ENCODE measurements at regions not wholly inside any gene's neighbourhood (a gene's known extent, or its start where the extent isn't known, plus 50 kb on each side); places are given as distances from the start of the nearest gene placed in this dataset.

DNA sequence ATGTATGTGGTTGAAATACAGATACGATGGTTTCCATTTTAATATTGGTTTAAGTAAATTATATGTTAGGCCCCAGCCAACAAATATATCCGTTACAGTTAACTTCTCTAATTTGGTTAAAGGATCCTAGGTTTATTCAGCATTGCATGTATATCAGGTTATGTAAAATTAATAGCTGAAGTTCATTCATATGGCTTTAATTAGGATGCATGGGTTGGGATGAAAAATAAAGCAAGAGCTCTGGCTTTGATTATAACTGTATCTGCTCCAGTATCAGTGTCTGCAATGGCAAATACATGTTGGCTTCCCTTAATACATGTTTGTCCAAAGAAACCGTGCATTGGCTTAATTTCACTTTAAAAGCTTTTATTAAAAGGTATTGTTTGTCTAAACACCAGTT is 435.7 kb upstream of the SETBP1 start:
- 100% methylated on average over 2 of the region's 3 CpGs for WGBS
- Histone ChIP-seq H3K36me3 (ENCODE audit: insufficient read depth, low read length) (no peaks in the 10 kb centered on the region), H3K4me3 (ENCODE audit: low read length) (no peak overlapping the region), H3K27ac (ENCODE audit: low read depth, low read length) (no peak overlapping the region), H3K9me3 (ENCODE audit: insufficient read depth, low read depth, low read length) (no peaks in the 10 kb centered on the region), H3K27me3 (ENCODE audit: insufficient read depth, low read length) (no peaks in the 10 kb centered on the region), H3K4me1 (ENCODE audit: insufficient read depth, low read length) (peaks cover 5% of the 10 kb centered on the region; the same call in 1 of the 2 replicates), H3K9ac (ENCODE audit: low read depth, low read length) (no peak overlapping the region)

DNA sequence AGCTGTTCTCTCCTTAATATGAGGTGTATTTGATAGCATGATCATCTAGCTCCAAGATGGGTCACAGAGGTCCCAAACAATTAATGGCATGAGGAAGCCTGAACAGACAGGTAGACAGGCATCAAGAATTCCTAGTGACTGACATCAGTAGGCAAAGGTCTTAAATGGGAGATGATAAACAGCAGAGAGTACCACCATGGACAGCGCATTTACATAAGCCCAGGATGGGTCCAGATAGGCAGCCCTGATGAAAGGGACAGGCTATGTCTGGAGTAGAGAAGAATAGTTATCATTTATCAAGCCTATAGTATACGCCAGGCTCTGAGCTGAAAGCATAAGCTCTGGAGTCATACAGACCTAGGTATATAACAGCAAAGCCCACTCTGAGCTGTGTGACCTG is 434.7 kb upstream of the SETBP1 start:
- Histone ChIP-seq H3K27me3 (ENCODE audit: insufficient read depth, low read length) (no peaks in the 10 kb centered on the region), H3K36me3 (ENCODE audit: insufficient read depth, low read length) (no peaks in the 10 kb centered on the region), H3K4me3 (ENCODE audit: low read length) (no peak overlapping the region), H3K27ac (ENCODE audit: low read depth, low read length) (no peak overlapping the region), H3K9me3 (ENCODE audit: insufficient read depth, low read depth, low read length) (no peaks in the 10 kb centered on the region), H3K9ac (ENCODE audit: low read depth, low read length) (no peak overlapping the region), H3K4me1 (ENCODE audit: insufficient read depth, low read length) (peaks cover 5% of the 10 kb centered on the region; the same call in 1 of the 2 replicates)
- WGBS, result 89% methylated on average over 2 of the region's 2 CpGs

DNA sequence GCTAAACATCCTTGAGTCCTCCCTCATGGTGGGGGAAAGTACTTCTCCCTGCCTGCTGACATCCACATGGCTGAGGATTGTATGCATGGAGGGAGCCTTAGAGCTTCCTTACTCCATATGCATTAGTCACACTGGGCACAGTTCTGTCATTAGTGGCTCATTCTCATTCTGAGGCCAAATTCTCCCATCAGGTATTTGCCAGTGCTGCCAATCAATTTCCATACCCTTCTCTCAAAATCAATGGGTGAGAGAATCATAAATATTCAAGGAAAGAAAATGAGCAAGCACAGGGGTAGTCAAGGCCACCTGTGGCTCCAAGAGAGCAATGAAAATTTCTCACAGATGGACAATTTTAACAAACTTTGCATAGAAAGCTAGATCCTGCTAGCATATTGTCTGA is 422.6 kb upstream of the SETBP1 start:
- Histone ChIP-seq H3K9me3 (ENCODE audit: insufficient read depth, low read depth, low read length) (peaks cover 19% of the 10 kb centered on the region), H3K4me1 (ENCODE audit: insufficient read depth, low read length) (no peaks in the 10 kb centered on the region), H3K27me3 (ENCODE audit: insufficient read depth, low read length) (no peaks in the 10 kb centered on the region)

DNA sequence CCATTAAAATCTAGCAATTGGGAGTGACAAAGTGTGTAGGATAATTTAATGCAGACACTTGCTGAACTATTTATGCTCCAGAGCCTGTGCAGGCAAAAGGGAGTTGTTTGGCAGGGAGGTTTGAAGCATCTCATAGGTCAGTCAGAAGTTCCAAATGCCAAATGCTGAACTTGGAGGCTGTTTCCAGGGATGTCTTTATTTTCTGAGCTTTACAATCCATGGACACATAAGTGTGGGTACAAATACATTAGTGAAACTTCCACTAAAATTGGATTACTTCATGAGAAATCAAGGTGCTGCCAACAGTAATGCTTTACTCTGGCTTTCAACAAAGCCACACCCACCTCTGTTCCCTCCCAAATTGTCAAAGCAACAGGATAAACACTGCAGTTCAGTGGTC is 422.1 kb upstream of the SETBP1 start:
- Histone ChIP-seq H3K9ac (ENCODE audit: low read depth, low read length) (no peak overlapping the region), H3K9me3 (ENCODE audit: insufficient read depth, low read depth, low read length) (peaks cover 24% of the 10 kb centered on the region), H3K36me3 (ENCODE audit: insufficient read depth, low read length) (no peaks in the 10 kb centered on the region), H3K4me3 (ENCODE audit: low read length) (no peak overlapping the region), H3K27me3 (ENCODE audit: insufficient read depth, low read length) (no peaks in the 10 kb centered on the region), H3K27ac (ENCODE audit: low read depth, low read length) (no peak overlapping the region), H3K4me1 (ENCODE audit: insufficient read depth, low read length) (no peaks in the 10 kb centered on the region)

More for the DNA sequence above, 422.6 kb upstream of the SETBP1 start:
- no peak overlapping the region for H3K4me3 ChIP-seq (ENCODE audit: low read length)
- no peaks in the 10 kb centered on the region for H3K36me3 ChIP-seq (ENCODE audit: insufficient read depth, low read length)
- no peak overlapping the region for H3K9ac ChIP-seq (ENCODE audit: low read depth, low read length)
- H3K27ac ChIP-seq (ENCODE audit: low read depth, low read length), result no peak overlapping the region

DNA sequence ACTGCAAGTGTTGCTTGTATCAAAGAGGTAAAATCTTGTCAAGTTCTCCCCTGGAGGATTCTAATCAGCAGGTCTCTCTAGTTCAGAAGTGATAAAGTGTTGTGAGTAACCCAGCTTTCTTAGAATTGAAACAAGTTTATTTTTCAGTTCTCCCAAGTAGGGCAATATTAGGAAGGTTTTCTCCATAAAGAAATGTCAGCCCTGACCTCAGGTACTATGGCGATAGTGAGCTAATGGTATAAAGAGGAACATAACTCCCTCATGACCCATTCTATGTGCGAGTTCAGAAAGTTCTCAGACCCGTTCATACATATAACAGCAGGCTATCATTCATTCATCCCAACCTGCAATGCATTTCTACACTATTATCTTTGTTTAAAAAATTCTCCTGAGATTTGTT is 421.1 kb upstream of the SETBP1 start:
- H3K9ac ChIP-seq (ENCODE audit: low read depth, low read length), result no peak overlapping the region
- no peaks in the 10 kb centered on the region for H3K27me3 ChIP-seq (ENCODE audit: insufficient read depth, low read length)
- H3K36me3 ChIP-seq (ENCODE audit: insufficient read depth, low read length), result no peaks in the 10 kb centered on the region
- H3K4me1 ChIP-seq (ENCODE audit: insufficient read depth, low read length), result no peaks in the 10 kb centered on the region
- H3K9me3 ChIP-seq (ENCODE audit: insufficient read depth, low read depth, low read length), result peaks cover 26% of the 10 kb centered on the region
- no peak overlapping the region for H3K4me3 ChIP-seq (ENCODE audit: low read length)
- WGBS, result 97% methylated on average over 3 of the region's 3 CpGs
- H3K27ac ChIP-seq (ENCODE audit: low read depth, low read length), result no peak overlapping the region

DNA sequence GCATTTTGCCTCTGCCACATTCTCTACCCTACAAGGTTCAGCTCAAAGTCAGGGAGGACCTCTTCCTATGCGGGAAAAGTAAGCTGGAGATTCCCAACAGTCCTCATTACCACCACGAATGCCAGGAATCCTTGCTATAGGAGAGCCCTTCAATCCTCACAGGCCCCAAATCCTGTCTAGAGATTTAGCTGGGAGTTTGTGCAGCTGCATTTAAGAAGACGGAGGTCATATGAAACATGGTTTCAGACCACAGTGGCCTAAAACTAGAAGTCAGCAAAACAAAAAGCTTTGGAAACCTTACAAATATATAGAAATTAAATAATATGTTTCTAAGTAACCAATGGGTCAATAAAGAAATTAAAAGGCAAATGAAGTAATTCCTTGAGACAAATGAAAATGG is 415.3 kb upstream of the SETBP1 start:
- H3K36me3 ChIP-seq (ENCODE audit: insufficient read depth, low read length), result no peaks in the 10 kb centered on the region
- no peaks in the 10 kb centered on the region for H3K27me3 ChIP-seq (ENCODE audit: insufficient read depth, low read length)
- 97% methylated on average over 3 of the region's 3 CpGs for WGBS
- no peak overlapping the region for H3K9ac ChIP-seq (ENCODE audit: low read depth, low read length)
- H3K9me3 ChIP-seq (ENCODE audit: insufficient read depth, low read depth, low read length), result peaks cover 26% of the 10 kb centered on the region
- H3K4me3 ChIP-seq (ENCODE audit: low read length), result no peak overlapping the region
- H3K27ac ChIP-seq (ENCODE audit: low read depth, low read length), result no peak overlapping the region
- no peaks in the 10 kb centered on the region for H3K4me1 ChIP-seq (ENCODE audit: insufficient read depth, low read length)

DNA sequence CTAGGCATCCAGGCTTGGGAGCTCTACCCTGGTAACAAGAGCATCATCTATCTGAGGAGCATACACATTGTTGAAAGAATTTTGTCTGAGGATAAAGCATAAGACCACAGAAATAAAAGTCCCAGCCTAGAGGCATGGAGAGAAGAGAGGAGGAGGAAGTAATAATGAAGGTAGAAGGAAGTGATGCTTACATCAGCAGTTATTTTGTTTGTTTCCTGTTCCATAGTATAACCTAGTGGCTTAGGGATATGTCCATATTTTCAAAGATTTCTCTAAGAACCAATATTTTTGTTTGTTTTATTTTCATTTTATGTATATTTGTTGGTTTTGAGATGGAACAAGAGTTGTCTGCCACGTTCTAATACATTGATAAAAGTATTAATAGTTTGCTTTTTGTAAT is 407.4 kb upstream of the SETBP1 start:
- Histone ChIP-seq H3K4me3 (ENCODE audit: low read length) (no peak overlapping the region), H3K4me1 (ENCODE audit: insufficient read depth, low read length) (no peaks in the 10 kb centered on the region), H3K36me3 (ENCODE audit: insufficient read depth, low read length) (no peaks in the 10 kb centered on the region), H3K27me3 (ENCODE audit: insufficient read depth, low read length) (no peaks in the 10 kb centered on the region), H3K9ac (ENCODE audit: low read depth, low read length) (no peak overlapping the region), H3K27ac (ENCODE audit: low read depth, low read length) (no peak overlapping the region), H3K9me3 (ENCODE audit: insufficient read depth, low read depth, low read length) (no peaks in the 10 kb centered on the region)
- 82% methylated on average over 1 of the region's 1 CpG for WGBS

DNA sequence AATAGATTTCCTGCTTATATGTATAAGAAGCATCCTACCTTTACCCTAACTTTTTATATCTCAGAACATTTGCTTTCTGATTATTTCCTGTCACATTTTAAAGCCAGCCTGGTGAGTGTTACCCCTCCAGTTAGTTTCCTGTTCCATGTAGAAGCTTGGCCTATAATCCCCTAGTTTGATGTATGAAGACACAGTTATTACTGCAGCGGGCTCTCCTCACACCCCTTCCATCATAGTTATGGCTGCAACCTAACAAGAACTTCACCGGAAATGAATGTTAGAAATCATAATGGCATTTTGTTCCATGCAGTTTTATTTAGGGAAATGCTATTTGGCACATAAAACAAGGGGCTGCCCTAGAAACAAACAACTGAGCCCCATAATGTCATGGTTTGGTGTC is 400.2 kb upstream of the SETBP1 start:
- 94% methylated on average over 2 of the region's 2 CpGs for WGBS
- no peaks in the 10 kb centered on the region for H3K36me3 ChIP-seq (ENCODE audit: insufficient read depth, low read length)
- H3K4me1 ChIP-seq (ENCODE audit: insufficient read depth, low read length), result no peaks in the 10 kb centered on the region
- no peak overlapping the region for H3K9ac ChIP-seq (ENCODE audit: low read depth, low read length)
- no peaks in the 10 kb centered on the region for H3K9me3 ChIP-seq (ENCODE audit: insufficient read depth, low read depth, low read length)
- no peak overlapping the region for H3K4me3 ChIP-seq (ENCODE audit: low read length)
- H3K27me3 ChIP-seq (ENCODE audit: insufficient read depth, low read length), result no peaks in the 10 kb centered on the region
- H3K27ac ChIP-seq (ENCODE audit: low read depth, low read length), result no peak overlapping the region

DNA sequence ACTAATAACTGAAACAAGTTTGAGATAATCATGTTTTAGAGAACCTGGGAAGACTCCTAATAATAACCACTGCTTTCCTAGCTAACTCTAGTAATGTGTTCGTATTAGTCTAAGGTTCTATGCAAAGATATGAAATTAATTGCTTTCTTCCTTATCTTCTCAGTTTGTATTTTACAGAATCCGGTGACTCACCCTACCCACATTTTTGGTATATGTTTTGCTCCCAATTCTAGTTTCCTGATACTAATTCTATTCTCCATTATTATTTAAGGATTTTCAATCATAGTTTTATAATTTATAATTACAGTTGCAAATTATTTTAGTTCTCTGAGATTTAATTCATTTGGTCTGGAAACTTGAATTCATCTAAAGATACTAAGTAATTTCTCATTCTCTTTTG is 394.6 kb upstream of the SETBP1 start:
- Histone ChIP-seq H3K9ac (ENCODE audit: low read depth, low read length) (no peak overlapping the region), H3K4me3 (ENCODE audit: low read length) (no peak overlapping the region), H3K27ac (ENCODE audit: low read depth, low read length) (no peak overlapping the region), H3K9me3 (ENCODE audit: insufficient read depth, low read depth, low read length) (no peaks in the 10 kb centered on the region), H3K36me3 (ENCODE audit: insufficient read depth, low read length) (no peaks in the 10 kb centered on the region), H3K4me1 (ENCODE audit: insufficient read depth, low read length) (no peaks in the 10 kb centered on the region), H3K27me3 (ENCODE audit: insufficient read depth, low read length) (no peaks in the 10 kb centered on the region)
- WGBS, result 90% methylated on average over 2 of the region's 2 CpGs

DNA sequence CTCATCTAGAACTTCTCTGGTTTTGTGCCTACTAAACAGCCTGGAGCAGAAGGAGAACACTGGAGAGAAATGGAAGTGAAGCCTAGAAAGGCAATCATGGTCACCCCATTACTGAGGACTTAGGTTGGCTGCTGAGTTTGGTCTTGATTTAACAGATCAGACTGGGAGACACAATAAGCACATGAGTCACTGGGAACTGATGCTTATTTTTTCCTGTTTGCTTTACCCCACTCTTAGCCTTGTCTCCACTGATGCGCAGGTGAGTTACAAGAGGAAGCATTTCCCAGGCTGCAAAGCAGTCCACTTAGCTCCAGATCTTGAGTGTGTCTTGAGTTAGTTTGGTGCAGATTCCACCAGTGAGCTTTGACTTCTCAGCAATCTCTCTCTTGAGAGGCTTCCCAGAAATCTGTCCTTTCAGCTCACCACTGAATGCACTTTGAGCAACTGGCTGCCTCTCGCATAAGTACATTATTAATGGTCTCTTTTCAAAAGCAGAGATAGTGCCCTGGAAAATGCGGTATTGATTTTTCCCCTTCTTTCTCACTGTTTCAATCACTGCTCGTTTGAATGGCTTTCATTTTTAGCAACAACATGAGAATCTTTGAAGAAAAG is 390.2 kb upstream of the SETBP1 start:
- Histone ChIP-seq H3K27me3 (ENCODE audit: insufficient read depth, low read length) (no peaks in the 10 kb centered on the region), H3K9ac (ENCODE audit: low read depth, low read length) (no peak overlapping the region), H3K9me3 (ENCODE audit: insufficient read depth, low read depth, low read length) (no peaks in the 10 kb centered on the region), H3K4me1 (ENCODE audit: insufficient read depth, low read length) (no peaks in the 10 kb centered on the region), H3K4me3 (ENCODE audit: low read length) (no peak overlapping the region), H3K36me3 (ENCODE audit: insufficient read depth, low read length) (no peaks in the 10 kb centered on the region), H3K27ac (ENCODE audit: low read depth, low read length) (no peak overlapping the region)
- WGBS, result 97% methylated on average over 4 of the region's 4 CpGs

DNA sequence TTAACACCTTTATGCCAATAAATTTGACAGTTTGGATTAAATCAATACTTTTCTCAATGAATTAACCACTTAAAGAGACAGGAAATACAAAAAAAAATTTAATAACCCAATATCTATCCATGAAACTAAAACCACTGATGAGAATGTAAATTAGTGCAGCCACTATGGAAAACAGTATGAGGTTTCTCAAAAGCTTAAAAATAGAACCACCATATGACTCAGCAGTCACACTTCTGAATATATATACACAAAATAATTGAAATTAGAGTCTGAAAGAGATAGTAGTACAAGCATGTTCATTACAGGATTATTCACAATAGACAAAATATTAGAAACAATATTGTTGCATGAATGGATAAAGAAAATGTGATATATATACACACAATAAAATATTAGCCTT is 382.1 kb upstream of the SETBP1 start:
- Histone ChIP-seq H3K4me3 (ENCODE audit: low read length) (no peak overlapping the region), H3K9me3 (ENCODE audit: insufficient read depth, low read depth, low read length) (peaks cover 15% of the 10 kb centered on the region), H3K27ac (ENCODE audit: low read depth, low read length) (no peak overlapping the region), H3K36me3 (ENCODE audit: insufficient read depth, low read length) (no peaks in the 10 kb centered on the region), H3K9ac (ENCODE audit: low read depth, low read length) (no peak overlapping the region), H3K4me1 (ENCODE audit: insufficient read depth, low read length) (no peaks in the 10 kb centered on the region), H3K27me3 (ENCODE audit: insufficient read depth, low read length) (no peaks in the 10 kb centered on the region)

DNA sequence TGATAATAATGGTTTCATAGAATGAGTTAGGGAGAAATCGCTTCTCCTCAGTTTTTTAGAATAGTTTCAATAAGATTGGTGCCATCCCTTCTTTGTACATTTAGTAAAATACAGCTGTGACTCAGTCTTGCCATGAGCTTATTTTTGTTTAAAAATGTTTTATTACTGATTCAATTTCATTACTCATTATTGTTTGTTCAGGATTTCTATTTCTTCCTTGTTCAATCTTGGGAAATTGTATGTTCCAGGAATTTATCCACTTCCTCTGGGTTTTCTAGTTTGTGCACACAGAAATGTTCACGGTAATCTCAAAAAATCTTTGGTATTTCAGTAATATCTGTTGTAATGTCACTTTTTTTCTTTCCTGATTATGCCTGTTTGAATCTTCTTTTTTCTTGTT is 371.5 kb upstream of the SETBP1 start:
- Histone ChIP-seq H3K4me1 (ENCODE audit: insufficient read depth, low read length) (no peaks in the 10 kb centered on the region), H3K36me3 (ENCODE audit: insufficient read depth, low read length) (no peaks in the 10 kb centered on the region), H3K4me3 (ENCODE audit: low read length) (no peak overlapping the region), H3K9me3 (ENCODE audit: insufficient read depth, low read depth, low read length) (no peaks in the 10 kb centered on the region), H3K9ac (ENCODE audit: low read depth, low read length) (no peak overlapping the region), H3K27me3 (ENCODE audit: insufficient read depth, low read length) (no peaks in the 10 kb centered on the region), H3K27ac (ENCODE audit: low read depth, low read length) (no peak overlapping the region)
- 82% methylated on average over 2 of the region's 2 CpGs for WGBS

Measured in HUES64 (cell line).